ENCODE measurements at regions not wholly inside any gene's neighbourhood (a gene's known extent, or its start where the extent isn't known, plus 50 kb on each side); places are given as distances from the start of the nearest gene placed in this dataset.

DNA sequence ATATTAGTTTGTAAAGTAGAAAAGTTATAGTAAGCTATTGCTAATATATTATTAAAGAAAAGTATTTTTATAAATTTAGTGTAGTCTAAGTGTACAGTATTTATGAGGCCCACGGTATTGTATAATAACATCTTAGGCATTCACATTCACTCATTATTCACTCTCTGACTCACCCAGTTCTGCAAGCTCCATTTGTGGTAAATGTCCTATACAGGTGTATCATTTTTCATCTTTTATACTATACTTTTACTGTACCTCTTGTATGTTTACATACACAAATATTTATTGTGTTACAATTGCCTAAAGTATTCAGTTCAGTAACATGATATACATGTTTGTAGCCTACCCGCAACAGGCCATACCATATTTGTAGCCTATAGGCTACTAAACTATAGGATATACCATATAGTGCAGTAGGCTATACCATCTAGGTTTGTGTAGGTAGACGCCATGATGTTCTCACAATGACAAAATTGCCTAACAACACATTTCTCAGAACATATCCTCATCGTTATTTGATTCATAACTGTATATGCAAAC, 246.8 kb upstream of the ALCAM start:
- TF ChIP-seq, protein P1, sequence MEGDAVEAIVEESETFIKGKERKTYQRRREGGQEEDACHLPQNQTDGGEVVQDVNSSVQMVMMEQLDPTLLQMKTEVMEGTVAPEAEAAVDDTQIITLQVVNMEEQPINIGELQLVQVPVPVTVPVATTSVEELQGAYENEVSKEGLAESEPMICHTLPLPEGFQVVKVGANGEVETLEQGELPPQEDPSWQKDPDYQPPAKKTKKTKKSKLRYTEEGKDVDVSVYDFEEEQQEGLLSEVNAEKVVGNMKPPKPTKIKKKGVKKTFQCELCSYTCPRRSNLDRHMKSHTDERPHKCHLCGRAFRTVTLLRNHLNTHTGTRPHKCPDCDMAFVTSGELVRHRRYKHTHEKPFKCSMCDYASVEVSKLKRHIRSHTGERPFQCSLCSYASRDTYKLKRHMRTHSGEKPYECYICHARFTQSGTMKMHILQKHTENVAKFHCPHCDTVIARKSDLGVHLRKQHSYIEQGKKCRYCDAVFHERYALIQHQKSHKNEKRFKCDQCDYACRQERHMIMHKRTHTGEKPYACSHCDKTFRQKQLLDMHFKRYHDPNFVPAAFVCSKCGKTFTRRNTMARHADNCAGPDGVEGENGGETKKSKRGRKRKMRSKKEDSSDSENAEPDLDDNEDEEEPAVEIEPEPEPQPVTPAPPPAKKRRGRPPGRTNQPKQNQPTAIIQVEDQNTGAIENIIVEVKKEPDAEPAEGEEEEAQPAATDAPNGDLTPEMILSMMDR (IDR thresholded peaks at IDR 0.05), result no peak
- no peak for TF ChIP-seq EP300 (IDR thresholded peaks at IDR 0.05)

Data from sigmoid colon (tissue), 4 donors.